HUDEP-2 (cell line): ENCODE measurements at regions not wholly inside any gene's neighbourhood (a gene's known extent, or its start where the extent isn't known, plus 50 kb on each side); places are given as distances from the start of the nearest gene placed in this dataset.

Experiments
- DNase-seq, 76 experiments: peaks; one replicate each; lab custom pipeline; 2025; ENCODE audit not compliant: unreplicated experiment in 76 of 76; lab: John Stamatoyannopoulos, UW

DNA sequence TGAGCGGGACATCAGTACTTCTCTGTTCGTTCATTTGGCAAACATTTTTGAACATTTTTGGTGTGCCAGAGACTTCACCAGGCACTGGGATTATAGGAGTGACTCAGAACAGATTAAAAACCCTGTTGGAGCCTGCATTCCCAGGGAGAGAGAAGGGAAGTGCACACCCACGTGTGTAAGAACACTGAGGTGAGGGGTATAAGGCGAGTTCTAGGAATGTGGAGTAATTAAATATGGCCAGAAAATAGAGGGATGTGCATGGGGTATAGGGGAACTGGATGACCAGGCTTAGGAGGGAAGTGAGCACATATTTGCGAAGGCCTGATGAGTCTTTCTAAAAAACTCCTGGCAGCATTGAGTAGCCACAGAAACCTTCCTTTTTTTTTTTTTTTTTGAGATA, 401.2 kb upstream of the C2CD4B start:
- DNase-seq: no peak

DNA sequence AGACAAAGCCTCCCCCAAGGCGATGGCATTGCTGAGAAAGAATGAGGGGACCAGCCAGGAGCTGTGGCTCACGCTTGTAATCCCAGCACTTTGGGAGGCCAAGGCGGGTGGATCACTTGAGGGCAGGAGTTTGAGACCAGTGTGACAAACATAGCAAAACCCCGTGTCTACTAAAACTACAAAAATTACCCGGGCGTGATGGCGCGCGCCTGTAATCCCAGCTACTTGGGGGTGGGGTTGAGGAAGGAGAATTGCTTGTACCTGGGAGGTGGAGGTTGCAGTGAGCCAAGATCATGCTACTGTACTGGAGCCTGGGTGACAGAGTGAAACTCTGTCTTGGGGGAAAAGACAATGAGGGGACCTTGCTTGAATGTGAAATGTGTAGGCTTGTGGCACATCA, 402.4 kb upstream of the C2CD4B start:
- no peak for DNase-seq

DNA sequence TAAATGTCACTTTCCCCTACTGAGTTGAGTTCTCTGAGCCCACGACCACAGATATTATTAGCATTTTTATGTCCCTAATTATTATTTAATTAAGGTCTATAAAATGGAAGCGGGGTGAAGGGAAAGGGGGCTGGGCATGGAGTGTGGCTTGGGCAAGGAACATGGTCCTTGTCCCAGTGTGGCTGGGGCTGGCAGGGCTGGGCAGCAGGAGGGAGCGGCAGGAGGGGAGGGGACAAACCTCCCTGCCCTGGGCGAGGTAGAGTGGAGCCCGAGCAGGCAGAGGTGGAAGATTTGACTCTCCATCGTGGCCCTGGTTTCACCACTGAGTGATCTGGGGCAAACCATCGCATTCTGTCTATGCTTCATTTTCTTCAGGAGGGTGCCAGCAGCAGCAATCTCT, 402.9 kb upstream of the C2CD4B start:
- no peak for DNase-seq

- no peak for DNase-seq
Measured at GRCh38 chr15:62568702-62569101, 403.6 kb upstream of the C2CD4B start.

DNA sequence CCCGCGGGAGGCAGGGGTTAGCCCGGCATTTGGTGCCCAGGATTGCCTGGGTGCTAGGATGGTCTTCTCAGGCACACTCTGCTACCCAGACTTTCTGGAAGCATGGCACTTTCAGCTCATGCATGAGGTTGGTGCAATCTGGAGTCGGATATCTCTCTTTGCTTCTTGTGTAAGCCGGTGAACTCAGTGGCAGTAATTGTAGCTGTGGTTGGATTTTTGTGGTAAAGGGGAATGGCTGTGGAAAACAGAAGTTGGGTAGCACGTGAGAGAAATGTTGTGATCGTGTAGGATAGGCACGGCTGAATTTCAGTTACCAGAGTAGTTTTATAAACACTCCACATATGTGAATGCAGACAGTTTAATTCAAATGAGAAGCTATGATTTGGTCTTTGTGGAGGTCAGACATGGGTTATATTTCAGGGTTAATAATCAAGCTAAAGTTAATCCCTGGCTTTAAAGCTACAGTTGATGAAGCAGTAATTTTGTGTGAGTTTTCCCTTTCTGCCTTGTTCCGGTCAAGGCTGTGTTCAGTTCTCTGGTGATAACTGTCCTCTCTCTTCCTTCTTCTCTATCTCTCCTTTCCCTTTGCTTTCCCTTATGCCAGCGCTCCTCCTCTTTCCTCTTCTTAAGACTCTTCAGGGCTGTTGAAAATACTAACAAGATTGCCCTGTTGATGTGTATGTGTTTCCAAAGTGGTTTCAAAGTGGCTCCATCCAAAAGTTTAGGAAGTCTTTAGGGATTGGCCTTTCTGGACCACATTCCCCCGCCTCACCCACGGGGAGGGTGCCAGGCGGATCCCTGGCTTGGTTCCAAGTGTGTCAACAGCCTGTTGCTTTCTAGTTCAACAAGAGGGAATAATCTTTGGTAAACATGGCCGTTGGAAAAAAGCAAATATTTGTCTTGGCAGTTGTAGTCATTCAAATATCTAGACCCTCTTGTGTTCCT, 404.6 kb upstream of the C2CD4B start:
- DNase-seq: peak in 3 of 76 experiments; percentile 0 to 16 (median 3)

GRCh38 chr15:62570405-62570783, 405.3 kb upstream of the C2CD4B start:
- no peak for DNase-seq

GRCh38 chr15:62571072-62571471, 406.0 kb upstream of the C2CD4B start:
- no peak for DNase-seq

- DNase-seq: no peak
Measured at GRCh38 chr15:62572797-62573196, 407.7 kb upstream of the C2CD4B start.

DNA sequence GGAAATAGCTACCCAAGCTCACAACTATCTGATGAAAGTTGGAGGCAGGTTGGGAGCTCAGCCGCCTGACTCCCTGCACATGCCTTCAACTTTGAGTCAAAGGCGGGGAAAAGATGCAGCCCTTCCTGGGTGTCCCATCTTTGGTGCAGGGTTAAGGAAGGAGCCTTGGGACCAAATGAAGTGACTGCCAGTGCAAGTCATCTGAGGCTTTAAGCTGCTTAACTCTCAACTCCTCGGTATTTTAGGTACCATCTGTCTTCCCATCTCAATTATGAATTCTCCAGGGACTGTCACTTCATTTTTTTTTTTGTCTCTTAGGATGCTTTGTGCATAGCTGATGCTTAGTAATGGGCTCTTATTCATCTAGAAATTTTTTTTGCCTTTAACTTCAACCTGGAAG, 408.8 kb upstream of the C2CD4B start:
- DNase-seq: no peak

- DNase-seq: no peak
Measured at GRCh38 chr15:62578546-62578945, 413.5 kb upstream of the C2CD4B start.

DNA sequence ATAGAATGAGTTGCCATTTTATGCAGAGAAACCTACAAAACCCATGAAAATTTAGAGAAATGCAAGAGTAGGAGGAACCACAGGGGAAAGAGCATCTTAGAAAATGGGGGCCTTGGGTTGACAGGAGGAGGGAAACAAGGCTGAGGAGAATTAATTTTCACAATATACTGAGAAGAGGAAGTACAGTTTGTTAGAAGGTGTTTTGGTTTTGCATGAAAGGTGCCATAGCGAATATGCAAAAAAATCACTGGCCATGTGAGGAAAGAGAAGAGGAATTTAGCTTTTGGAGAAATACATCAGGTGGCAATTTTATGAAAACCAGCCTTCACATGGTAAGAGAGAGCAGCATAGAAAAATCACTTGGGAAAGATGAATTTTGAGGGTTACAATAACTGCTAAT, 413.9 kb upstream of the C2CD4B start:
- DNase-seq: no peak

GRCh38 chr15:62579842-62580241, 414.8 kb upstream of the C2CD4B start:
- no peak for DNase-seq

DNA sequence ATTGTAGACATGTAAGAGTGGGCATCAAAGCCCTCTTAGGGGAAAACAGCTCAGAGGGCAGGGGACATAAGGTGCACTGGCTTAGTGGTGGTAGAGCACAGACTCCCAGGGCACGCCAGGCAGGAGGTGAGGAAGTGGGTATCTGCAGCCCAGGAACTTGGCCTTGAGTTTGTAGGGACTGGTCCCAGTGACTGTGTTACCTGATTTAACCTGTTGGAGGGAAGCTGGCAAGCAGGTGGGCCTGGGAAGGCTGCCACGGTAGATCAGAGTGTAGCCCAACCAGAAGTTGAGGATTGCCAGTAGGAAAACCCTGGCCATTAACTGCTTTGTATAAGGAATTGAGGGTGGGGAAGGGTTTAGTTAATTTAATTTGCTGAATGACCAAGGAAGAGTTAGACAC, 417.5 kb upstream of the C2CD4B start:
- no peak for DNase-seq

GRCh38 chr15:62584301-62585235, 419.5 kb upstream of the C2CD4B start:
- no peak for DNase-seq

GRCh38 chr15:62588938-62589670, 424.0 kb upstream of the C2CD4B start:
- no peak for DNase-seq

DNA sequence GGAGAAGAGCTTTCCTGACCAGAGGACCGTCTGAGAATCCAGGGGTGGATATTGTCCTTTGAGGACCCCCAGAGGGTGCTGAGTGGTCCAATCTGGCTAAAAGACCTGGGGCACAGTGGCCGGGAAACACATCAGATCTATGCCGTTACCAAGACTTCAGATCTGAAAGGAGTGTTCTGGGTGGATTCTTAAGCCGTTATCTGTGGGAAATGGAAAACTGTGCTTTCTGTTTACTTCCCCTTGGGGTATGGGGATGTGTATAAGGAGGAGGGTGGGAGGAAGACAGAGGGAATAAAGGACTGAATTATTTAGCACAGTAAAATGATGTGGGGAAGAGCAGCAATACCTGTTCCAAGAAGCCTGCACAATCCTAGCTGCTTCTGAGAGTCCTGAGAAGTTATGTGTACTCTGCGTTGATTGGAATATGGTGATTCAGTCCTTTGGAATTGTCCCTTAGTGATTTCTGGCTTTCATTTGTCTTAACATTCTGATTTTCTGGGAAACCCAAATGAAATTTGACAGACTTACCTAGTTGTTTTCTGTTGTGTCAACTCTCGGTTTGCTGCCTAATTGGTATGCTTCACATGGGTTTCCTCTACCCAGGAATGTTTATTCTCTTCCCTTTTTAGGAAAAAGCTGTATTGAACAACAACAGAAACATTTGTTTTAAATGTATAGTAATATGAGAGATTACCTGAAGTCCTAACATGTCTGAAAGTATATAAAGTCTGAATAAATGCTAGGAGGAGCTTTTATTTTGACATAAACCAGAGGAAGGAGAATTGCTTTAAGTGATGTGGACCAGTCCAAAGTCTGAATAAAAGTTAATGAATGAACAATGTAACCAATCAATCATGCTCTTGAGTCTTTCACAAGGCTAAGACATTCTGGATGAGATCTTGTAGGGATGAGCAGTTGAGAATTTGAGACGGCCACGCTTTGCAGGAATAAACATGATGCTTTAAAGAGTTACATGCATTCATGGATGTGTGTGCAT, 427.1 kb upstream of the C2CD4B start:
- DNase-seq: no peak

- no peak for DNase-seq
Measured at GRCh38 chr15:62592920-62593319, 427.8 kb upstream of the C2CD4B start.

GRCh38 chr15:62593681-62594399, 428.8 kb upstream of the C2CD4B start:
- DNase-seq: no peak

DNA sequence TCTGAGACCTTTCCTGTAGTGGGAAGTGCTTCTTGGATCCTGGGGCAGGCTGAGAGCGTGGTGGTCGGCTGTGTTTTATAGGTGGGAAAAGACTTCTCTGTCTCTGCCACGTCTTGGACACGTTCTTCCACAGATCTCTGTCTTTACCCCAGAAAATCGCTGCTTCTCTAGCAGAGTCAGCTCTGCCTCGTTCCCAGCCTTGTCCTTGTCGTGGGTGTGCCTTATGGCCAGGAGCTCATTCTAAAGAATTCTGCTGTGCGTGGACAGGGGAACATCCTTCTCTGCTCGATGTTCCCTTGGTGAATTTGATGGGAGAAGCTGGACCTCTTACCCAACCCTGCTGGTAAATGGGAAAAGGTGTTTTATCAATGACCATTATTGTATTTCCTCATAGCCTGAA, 433.1 kb upstream of the C2CD4B start:
- DNase-seq: no peak
